GM23338 (cell line): ENCODE measurements at regions not wholly inside any gene's neighbourhood (a gene's known extent, or its start where the extent isn't known, plus 50 kb on each side); places are given as distances from the start of the nearest gene placed in this dataset.

ENCODE experiments used
- CTCF ChIP-seq, 2 experiments: fragments of 200-600 bp in 1 of 2; sonication (generic) in 1 of 2; conservative IDR thresholded peaks; 2 replicates each; pipeline versions ENCODE4 v1.5.1 to v1.6.1; 2016 to 2017; ENCODE audit warnings: antibody characterized with exemption in 2 of 2, low read depth in 2 of 2, mild to moderate bottlenecking in 2 of 2, moderate library complexity in 1 of 2
- ETS1 ChIP-seq: IDR thresholded peaks from 2 replicates; pipeline ENCODE4 v1.6.1; 2016; ENCODE audit warnings: antibody characterized with exemption
- EZH2 ChIP-seq: fragments of 200-600 bp; sonication (generic); IDR thresholded peaks from one replicate; pipeline ENCODE4 v1.8.0; 2017; ENCODE audit warnings: antibody characterized with exemption, mild to moderate bottlenecking, low read depth; ENCODE audit not compliant: unreplicated experiment
- EZH2phosphoT487 ChIP-seq: fragments of 200-600 bp; sonication (generic); IDR thresholded peaks from one replicate; pipeline ENCODE4 v1.8.1; 2018; ENCODE audit warnings: antibody characterized with exemption; ENCODE audit not compliant: unreplicated experiment
- POLR2AphosphoS5 ChIP-seq: IDR thresholded peaks from 2 replicates; pipeline ENCODE4 v1.6.1; 2016; ENCODE audit warnings: antibody characterized with exemption, low read depth
- REST ChIP-seq: IDR thresholded peaks from one replicate; pipeline ENCODE4 v1.6.1; 2018; ENCODE audit warnings: antibody characterized with exemption; ENCODE audit not compliant: unreplicated experiment
- STAT1 ChIP-seq: IDR thresholded peaks from one replicate; pipeline ENCODE4 v1.6.1; 2016; ENCODE audit warnings: antibody characterized with exemption; ENCODE audit not compliant: unreplicated experiment

GRCh38 chr2:176657393-176657792, 388.2 kb downstream of the MTX2 start:
- TF ChIP-seq CTCF (conservative IDR thresholded peaks at IDR 0.05; ENCODE audit: low read depth in 2 of 2) (no peak), EZH2phosphoT487 (no peak), POLR2AphosphoS5 (no peak), EZH2 (no peak), STAT1 (no peak), REST (no peak), ETS1 (no peak)
